HG03060 (cell line): ENCODE measurements at regions not wholly inside any gene's neighbourhood (a gene's known extent, or its start where the extent isn't known, plus 50 kb on each side); places are given as distances from the start of the nearest gene placed in this dataset.

Source experiments
- ATAC-seq: cut with Tn5 transposase; IDR thresholded peaks from one replicate; pipeline ENCODE4 v1.9.1; 2021; ENCODE audit warnings: low read depth, moderate number of reproducible peaks; ENCODE audit not compliant: unreplicated experiment

DNA sequence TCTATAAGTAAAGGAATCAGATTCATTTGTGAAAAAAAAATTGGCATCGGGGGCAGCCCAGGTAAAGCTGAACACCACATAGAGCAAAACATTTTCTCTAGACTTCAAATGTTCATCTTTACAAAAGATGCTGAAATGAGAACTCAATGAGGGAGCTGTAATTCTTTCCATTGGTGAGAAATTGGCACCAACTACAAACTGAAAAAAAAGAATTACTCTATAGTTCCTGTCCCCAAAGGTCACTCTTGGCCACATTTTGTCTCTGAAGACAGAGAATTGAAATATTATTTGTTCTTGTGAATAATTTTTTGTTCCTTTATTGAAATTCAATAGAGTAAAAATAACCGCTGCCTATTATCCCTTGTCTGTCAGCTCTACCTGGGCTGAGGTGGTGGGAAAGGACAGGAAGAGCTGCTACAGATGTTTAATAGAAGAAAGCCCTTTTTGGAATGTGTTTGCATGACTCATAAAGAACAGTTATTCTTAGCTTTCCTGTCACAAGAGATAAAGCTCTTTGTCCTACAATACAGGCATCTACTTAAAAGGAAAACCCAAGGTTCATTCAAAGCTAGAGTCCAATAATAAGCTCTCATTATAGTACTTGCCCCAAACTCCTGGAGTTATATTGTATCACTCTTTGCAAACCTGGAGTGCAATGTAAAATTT is 380.1 kb upstream of the KITLG start:
- no peak for ATAC-seq

DNA sequence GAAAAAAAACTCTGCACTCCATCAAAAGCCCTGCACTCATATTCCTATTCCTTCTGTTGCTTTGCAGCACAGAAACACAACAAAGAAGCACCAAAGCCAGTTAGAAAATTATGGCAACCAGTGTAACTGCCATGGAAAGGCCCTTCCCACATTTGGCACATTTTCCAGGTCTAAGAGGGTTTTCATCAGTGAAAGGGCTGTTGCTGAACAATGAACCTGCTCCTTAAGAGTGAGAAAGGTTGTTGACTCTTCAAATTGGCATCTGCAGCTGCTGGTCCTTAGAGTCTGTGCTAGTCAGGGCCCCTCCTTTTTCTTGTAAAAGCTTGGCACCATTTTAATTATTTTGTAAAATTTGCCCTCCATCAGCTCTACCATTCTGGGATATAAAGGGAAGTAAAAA is 378.7 kb upstream of the KITLG start:
- ATAC-seq, result no peak

DNA sequence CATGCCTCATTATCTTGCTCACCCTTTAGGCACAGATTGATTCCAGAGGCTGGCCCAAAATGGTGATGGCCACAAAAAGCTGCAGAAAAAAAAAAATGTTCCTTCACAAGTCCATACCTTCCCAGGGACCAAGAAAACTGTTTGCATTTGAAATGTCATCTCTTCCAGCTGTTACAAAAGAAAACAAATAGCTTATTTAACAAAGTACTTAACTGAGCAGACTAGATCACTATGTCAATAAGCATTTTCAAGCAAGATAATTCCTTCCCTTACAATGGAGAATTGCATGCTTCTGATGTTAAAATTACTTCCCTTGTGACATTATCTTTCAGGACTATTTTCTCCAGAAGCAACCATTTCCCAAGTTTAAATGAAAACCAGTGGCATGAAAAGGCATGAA is 377.9 kb upstream of the KITLG start:
- ATAC-seq, result no peak

DNA sequence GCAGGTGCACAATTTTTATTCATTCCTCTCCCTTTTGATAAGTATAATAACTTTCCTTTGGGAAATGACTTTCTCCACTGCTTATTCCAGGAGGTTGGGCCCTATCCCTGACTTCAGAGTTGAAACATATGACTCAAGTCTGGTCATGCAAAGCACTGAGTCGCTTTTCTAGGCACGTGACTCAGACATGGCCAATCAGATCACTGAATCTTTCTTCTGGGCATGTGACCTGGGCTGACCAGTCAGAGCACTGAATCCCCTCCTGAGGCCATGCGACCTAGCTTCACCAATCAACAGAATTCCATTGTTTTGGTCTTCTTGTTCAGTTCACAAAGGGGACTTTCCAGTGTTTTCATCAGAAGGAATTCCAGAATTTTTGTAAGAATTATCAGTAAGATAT is 377.1 kb upstream of the KITLG start:
- ATAC-seq, result no peak

DNA sequence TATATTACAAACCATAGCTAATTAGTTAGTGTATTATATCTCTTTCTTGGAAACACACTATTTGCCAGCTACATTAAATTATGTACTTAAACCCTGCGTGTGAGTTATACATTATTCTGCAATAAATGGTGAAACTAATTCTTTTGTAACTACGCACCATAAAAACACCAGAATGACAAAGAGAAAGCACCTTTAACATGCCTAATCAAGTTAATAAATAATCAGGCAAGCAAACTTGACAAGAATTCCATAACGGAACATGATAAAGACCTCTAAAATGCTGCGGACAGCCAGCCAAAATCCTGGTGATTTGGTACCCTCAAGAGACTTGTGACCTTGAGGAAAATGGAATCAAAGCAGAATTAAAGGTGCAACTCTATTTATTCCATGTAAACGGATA is 375.3 kb upstream of the KITLG start:
- no peak for ATAC-seq

DNA sequence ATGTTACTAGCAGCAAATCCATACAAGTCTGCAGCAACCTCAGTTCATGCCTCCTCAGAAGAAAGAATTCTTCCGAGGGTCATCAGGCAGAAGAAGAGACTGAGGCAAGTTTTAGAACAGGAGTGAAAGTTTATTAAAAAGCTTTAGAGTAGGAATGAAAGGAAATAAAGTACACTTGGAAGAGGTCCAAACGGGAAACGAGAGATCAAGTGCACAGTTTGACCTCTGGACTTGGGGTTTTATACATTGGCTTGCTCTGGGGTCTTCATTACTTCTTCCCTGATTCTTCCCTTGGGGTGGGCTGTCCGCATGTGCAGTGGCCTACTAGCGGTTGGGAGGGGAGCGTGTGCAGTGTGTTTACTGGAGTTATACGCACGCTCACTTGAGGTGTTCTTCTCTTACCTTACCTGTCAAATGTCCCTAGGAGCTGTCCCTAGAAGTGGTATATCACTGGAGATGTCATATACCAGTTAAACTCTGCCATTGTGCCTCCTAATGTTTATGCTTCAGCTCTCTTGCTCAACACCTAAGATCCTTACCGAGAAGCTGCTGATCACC is 372.8 kb upstream of the KITLG start:
- no peak for ATAC-seq

DNA sequence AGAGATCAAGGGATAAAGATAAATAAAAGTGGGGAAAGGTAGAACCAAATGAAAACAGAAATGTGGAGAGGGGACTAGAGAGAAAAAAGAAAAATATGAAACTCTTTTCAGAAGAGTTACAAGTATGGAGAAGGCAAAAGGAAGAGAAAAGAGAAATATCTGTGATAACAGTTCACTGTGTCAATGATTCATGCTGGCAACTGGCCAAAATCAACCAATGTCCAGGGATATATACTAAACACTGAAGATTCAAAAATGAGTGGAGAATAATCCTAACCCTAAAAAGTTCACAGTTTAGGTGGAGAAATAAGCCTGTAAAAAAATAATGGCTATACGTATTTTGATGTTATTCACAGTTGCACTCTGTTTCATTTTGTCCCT is 372.3 kb upstream of the KITLG start:
- ATAC-seq, result no peak

DNA sequence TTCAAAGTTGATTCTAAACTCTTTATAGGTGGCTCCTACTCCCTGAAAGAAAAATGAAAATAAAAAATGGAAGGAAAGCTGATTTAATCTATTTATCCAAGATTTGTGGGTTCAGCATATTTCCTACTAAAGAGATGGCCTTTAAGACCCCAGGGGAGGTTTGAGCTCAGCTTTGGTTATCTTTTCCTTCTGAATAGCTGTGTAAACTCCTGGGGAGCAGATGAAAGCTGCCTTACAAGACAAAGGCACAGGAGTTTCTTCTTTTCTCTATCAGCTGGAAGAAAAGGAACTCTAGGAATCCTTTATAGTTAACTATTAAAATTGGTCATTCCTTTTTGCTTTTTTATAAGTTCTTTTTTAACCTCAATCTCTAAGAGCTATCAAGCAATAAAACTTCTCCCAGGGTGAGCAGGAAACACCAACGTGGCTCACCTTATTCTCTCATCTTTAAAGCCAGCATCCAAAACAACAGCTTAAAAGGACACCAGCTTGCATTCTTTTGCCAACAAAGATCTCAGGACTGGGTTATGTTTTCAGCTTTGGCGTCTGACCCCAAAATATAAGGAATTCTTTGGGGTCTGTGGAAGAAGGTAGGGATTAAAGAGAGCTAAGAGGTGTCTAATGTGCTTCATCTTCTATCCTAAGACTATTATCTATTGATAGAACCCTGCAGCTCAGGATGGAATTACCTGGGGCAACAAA is 371.7 kb upstream of the KITLG start:
- ATAC-seq, result no peak

DNA sequence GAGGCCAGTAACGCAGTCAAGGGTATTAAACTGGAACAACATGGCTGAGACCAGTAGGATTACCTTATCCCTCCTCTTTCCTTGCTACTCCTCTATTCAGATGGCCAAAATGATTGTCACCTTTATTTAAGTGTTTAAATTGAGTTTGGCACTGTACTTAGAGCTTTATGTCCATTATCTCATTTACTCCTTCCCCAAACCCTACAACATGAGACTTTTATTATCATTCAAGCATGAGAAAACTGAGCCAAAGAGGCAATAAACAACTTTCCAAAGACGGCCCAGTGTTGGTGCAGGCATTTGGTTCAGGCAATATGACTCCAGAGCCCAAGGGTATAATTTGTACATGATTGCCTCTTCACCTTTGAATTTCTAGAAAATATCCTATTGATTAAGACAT is 370.9 kb upstream of the KITLG start:
- ATAC-seq, result no peak

DNA sequence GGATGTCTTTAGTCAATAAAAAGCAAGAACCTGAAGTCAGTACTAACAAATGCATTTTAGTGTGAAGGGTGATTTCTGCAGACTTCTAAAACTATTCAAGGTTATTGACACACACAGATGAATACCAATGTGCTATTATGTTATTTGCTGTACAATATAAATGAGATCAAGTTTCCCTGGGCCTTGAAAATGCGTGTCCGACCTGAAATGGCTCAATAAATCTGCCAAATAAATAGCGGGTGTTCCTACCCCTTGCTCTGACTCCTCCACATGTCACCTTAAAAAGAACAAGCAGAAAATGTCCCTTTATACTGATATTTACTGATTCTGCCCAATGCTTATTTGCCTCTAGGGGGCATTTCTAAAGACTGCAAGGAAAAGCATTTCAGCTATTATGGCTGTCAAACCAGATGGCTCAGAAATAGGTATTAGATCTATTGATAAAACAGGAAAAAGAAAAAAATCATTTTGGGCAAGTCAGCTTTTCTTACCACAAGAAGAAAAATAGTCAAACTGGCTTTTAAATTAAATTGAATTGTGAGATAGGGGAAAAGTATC is 367.3 kb upstream of the KITLG start:
- no peak for ATAC-seq

DNA sequence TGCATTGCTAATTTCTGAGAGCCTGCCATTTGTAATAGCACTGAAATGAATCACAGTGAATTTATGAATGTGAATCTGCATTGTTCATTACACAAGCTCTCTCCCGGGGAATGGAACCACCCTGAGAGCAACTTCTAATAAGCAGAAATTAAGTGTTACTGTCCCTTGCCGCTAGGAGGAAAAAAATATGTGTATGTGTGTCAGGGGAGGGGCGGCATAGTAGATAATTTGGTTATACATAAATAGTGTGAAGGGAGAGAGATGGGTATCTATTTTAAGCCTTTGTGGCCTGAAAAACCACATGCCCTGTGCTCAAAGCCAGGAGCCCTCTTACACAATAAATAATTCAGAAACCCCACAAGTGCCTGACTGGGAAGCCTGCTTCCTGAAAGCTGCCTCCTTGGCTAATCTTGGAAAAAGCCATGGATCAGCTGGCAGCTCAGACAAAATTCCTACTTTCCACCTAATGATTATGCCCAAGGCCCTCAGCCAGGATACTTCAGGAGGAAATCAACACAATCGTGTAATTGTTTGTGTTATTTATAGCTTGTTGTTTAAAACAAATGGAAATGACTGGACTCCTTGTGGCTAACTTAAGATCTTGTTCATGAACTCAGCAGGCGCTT is 366.2 kb upstream of the KITLG start:
- peak; percentile 62 for ATAC-seq

DNA sequence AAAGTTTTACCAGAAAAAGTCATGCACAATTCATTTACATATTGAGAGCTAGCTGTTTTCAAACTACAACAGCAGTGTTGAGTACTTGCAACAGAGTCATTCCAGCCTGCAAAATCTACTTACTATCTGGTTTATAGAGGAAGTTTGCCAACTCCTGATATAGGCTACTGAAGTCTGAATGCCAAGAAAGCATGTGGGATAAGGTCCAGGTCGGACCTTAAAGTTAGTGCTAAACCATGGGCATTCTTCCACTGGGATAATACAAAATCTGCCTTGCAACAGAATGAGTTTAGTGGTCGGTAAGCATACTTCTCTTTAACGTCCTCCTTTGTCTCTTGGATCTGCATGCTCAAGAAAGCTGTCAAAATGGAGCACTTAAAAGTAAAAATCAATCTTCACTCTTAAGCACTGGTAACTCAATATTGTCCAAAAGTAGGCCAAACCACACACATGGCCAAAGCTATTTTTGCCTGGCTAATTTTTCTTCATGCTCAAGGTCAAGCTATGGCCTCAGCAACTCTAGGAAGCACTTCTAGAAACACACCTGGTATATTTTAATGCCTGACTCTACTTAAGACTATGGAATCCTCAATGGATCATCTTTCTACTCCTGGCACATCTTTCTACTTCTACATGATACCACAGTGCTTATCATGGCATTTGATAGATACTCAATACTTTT is 364.9 kb upstream of the KITLG start:
- ATAC-seq, result no peak

DNA sequence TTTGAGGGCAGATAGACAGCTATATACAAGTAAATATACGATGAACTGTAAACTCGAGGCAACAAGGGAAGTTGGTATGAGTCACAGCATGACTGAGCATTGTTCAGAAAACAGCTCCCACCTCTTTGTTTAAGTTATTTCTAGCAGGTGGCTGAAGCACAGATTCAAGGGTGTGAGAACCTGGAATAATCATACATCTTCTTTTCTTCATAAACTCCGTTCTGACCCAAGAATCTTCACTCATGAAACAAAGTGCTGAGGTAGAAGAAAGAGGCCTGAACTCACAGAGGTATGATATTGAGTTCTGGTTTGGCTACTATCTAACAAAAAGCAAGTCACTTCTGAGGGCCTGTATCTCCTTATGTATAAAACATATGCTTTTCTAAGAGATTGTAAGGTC is 364.1 kb upstream of the KITLG start:
- ATAC-seq, result no peak

DNA sequence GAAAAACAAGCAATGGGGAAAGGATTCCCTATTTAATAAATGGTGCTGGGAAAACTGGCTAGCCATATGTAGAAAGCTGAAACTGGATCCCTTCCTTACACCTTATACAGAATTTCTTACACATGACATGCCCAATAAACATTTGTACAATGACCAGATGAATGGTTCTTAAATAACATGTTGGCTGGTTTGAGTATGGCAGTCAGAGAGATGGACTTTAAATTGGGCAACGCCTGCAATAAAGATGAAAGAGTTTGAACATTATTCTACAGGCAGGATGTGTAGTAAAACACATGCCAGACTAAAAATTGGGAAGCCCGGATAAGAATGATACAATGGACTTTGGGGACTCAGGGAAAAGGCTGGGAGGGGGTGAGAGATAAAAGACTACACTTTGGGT is 360.6 kb upstream of the KITLG start:
- no peak for ATAC-seq

DNA sequence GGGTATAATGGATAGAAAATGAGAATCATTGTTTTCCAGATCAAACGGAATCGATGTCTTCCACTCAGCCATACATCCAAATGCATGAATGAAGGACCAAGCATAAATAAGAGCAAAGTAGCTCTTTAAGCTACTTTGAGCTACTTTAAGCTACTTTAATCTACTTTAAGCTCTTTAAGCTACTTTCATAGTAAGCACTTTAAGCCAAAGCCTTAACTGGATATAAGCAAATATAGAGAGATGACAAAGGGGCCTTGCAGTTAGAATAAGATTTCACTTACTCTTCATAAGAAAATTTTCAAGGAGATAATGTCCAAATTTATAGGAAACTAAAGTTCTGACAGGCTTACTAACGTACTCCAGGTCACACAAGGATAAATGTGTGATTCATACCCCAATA is 355.6 kb upstream of the KITLG start:
- ATAC-seq, result no peak

DNA sequence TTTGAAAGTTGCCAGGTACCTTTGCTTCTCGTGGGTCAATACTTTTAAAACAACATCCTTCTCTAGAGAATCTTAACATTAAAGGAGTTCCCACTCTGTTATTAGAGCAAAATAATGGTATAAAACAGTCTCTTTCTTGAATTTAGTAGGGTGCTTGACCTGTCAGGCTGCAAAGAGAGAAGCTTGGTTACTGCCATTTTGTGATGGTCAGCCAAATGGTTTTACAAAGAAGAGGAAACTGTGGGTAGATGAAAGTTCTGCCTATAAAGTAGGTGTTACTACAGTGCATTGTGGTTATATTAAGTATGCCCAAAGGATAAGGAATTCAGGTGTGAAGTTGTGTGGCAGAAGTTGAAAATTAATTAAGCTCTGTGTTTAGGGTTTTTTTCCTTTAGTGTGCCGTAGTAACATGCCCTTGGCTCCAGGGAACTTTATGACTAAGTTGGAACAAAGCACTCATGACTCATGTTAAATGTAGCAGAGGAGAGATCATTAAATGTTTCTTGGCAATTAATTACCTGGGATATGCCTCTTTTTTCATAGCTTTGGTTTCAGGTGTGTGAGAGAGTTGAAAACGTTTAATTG is 354.0 kb upstream of the KITLG start:
- no peak for ATAC-seq

DNA sequence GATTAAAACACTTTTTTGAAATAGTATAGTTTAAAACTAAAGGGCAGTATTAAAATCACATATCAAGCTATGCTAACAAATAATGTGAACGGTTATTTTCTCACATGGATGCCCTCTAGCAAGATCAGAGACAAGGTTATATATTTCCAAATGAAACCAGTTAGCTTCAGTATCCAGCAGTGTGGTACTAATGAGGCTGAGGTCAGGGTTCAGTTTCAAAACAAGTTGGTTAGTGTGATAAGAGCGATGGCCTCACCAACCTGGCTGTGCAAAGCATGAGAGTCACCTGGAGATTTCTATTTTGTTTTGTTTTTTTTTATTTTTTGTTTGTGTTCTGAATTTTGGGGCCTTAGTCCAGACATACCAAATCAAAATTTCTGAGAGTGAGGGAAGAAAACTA is 352.2 kb upstream of the KITLG start:
- ATAC-seq, result no peak

DNA sequence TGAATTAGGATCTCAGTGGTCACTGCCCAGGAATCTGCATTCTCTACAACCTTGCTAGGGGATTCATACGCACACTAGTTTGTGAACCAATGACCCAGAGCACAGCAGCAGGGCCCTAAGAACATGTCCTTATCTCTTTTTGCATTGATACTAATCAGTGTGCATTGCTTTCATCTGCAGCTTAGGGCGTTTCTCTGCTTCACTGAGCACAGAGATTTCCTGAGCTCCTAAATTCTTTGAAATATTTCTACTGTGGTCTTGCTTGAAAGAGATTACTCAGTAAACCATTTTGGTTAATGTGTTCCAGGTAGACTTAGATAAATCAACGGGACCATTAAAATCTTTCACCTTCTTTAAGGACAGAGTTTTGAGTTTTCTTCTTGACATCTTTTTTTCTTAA is 351.3 kb upstream of the KITLG start:
- ATAC-seq, result no peak

DNA sequence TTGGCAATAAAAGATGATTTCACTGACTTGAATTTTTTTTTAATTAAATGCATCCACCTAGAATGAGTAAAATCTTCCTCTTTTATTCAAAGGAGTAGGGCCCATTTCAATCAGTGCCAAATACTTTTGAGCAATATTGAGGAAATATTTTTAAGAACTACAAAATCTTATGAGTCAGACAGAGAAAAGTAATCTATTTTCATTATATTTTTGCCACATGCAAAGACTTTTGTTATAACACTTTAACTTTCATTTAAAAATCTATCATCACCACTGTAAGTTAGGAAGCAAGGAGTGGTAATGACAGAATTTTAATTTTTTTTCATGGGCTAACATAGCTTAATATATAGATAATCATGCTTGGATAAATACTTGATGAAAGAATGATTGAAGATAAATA is 345.2 kb upstream of the KITLG start:
- no peak for ATAC-seq

DNA sequence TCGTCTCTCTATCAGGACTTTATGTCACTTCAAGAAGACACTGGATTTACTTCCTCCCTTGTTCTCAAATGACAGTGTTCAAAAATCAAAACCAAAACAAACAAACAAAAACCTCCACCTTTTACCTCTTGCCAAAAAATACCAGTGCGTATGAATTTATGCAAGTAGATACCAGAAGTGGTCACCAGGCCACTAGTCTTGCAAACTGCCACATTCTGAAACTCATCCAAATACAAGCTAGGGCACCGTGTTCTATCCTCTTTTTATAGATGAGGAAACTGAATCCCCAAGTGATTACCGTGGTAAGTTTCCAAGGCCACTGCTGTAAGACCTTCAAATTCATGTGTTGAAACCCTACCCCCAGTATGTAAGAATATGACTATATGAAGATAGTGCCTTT is 343.9 kb upstream of the KITLG start:
- ATAC-seq, result no peak

DNA sequence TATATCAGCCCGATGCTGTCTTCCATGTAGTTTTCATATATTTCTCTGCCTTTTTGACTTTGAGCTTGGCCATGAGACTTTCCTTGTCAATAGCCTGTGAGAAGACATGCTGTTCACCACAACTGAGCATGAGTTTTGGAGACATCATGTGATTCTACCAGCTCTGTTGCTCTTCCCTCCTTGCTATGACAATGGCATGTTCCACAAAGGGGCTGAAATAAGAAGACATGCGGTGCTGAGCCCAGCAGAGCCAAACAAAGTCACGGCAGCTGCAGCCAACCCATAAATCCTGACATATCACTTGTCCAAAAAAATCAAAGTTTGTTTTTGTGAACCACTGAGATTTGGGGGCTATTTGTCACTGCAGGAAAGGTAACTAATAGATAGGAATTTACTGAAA is 343.4 kb upstream of the KITLG start:
- no peak for ATAC-seq
